Right lobe of liver (tissue), 6 donors: ENCODE measurements at regions not wholly inside any gene's neighbourhood (a gene's known extent, or its start where the extent isn't known, plus 50 kb on each side); places are given as distances from the start of the nearest gene placed in this dataset.

Experiments
- ATAC-seq, 4 donors: fragments of 200-7000 bp; cut with Tn5 transposase; one replicate each; pipeline ENCODE4 v1.9.1; 2020; ENCODE audit warnings: mild to moderate bottlenecking in 4 of 4, moderate library complexity in 4 of 4
- DNase-seq, 3 donors: peaks; one replicate each; pipeline ENCODE4 v3.0.0-alpha.2; 2020
- H3K27ac ChIP-seq, 3 donors: fragments of 200-600 bp; one replicate each; pipeline ENCODE4 v1.8.0; 2022
- H3K27me3 ChIP-seq, 2 donors: fragments of 200-600 bp; one replicate each; pipeline ENCODE4 v1.8.0; 2022
- H3K36me3 ChIP-seq, 4 donors: fragments of 200-600 bp; sonication (generic) in 1 of 4; one replicate each; pipeline versions ENCODE4 v1.5.1 to v1.8.0; 2017 to 2022; ENCODE audit warnings: control low read depth in 1 of 4
- H3K4me1 ChIP-seq, 4 donors: fragments of 200-600 bp; sonication (generic) in 1 of 4; one replicate each; pipeline versions ENCODE4 v1.5.1 to v1.8.0; 2017 to 2022; ENCODE audit warnings: control low read depth in 1 of 4
- H3K4me3 ChIP-seq, 3 donors: fragments of 200-600 bp; one replicate each; pipeline ENCODE4 v1.8.0; 2022
- H3K9me3 ChIP-seq, 4 donors: fragments of 200-600 bp; sonication (generic) in 1 of 4; one replicate each; pipeline versions ENCODE4 v1.5.1 to v1.8.0; 2017 to 2022; ENCODE audit warnings: control low read depth in 1 of 4
- CTCF ChIP-seq, 4 donors: fragments of 200-600 bp in 3 of 4; fragments of 450-650 bp in 1 of 4; IDR thresholded peaks; one replicate each; pipeline versions ENCODE4 v1.5.1 to v1.8.0; 2016 to 2022; ENCODE audit warnings: antibody characterized with exemption in 4 of 4, mild to moderate bottlenecking in 2 of 4
- POLR2A ChIP-seq: fragments of 450-650 bp; IDR thresholded peaks from one replicate; pipeline ENCODE4 v1.6.1; 2017; ENCODE audit warnings: antibody characterized with exemption, mild to moderate bottlenecking
- WGBS: methylation state at CpG from one replicate; pipeline ENCODE4 v1.1.6; 2018; ENCODE audit warnings: low coverage, low lambda C conversion rate; ENCODE audit not compliant: insufficient coverage; ENCODE audit errors: missing lambda C conversion rate; 5-methylcytosine and 5-hydroxymethylcytosine counted together
- intact Hi-C, 2 donors: fragments of 100-400 bp; cut with DNase I; formaldehyde crosslinking; loops; one replicate each; pipeline versions ENCODE4 v1.11.2 to v1.14.1; 2022
- donor health status: DM: no; HTN: yes; CAD: no.
- donor health status: DM: no; HTN: no; CAD: no.
- donor health status: DM: no; HTN: no; CAD: no.
- donor health status: DM: no; HTN: yes; CAD: no.
- donor health status: DM: no; HTN: yes; CAD: no.

GRCh38 chr5:143645356-143645755, 166.6 kb upstream of the HMHB1 start:
- no peak overlapping the region for H3K4me3 ChIP-seq
- TF ChIP-seq POLR2A, result no peak
- no peak for TF ChIP-seq CTCF (IDR thresholded peaks at IDR 0.05)
- DNase-seq (no peak), ATAC-seq (no peak)
- H3K27ac ChIP-seq, result no peak overlapping the region
- no peaks in the 10 kb centered on the region for H3K4me1 ChIP-seq
- no peaks in the 10 kb centered on the region for H3K36me3 ChIP-seq
- no peaks in the 10 kb centered on the region for H3K9me3 ChIP-seq
- 79% methylated on average over 6 of the region's 6 CpGs for WGBS
- H3K27me3 ChIP-seq, result no peaks in the 10 kb centered on the region
- intact Hi-C loops, result no loop called here

- H3K9me3 ChIP-seq, result no peaks in the 10 kb centered on the region
- 53% methylated on average over 3 of the region's 3 CpGs for WGBS
- no peak for ATAC-seq
- no peaks in the 10 kb centered on the region for H3K27me3 ChIP-seq
- no peaks in the 10 kb centered on the region for H3K36me3 ChIP-seq
- TF ChIP-seq CTCF (IDR thresholded peaks at IDR 0.05), result no peak
- H3K4me3 ChIP-seq, result no peak overlapping the region
- no peak overlapping the region for H3K27ac ChIP-seq
- H3K4me1 ChIP-seq, result no peaks in the 10 kb centered on the region
- intact Hi-C loops, result no loop called here
- DNase-seq, result no peak
These were observed 167.2 kb upstream of the HMHB1 start for GRCh38 chr5:143644727-143645126.

GRCh38 chr5:143642791-143643190, 169.2 kb upstream of the HMHB1 start:
- Histone ChIP-seq H3K27me3 (no peaks in the 10 kb centered on the region), H3K4me3 (no peak overlapping the region), H3K9me3 (no peaks in the 10 kb centered on the region), H3K36me3 (no peaks in the 10 kb centered on the region), H3K4me1 (no peaks in the 10 kb centered on the region), H3K27ac (no peak overlapping the region)
- ATAC-seq (no peak), DNase-seq (no peak)
- intact Hi-C loops, result no loop called here
- no peak for TF ChIP-seq CTCF (IDR thresholded peaks at IDR 0.05)
- no peak for TF ChIP-seq POLR2A

- TF ChIP-seq CTCF (IDR thresholded peaks at IDR 0.05), result no peak
- no peak for TF ChIP-seq POLR2A
- WGBS, result 75% methylated on average over 6 of the region's 6 CpGs
- intact Hi-C loops, result no loop called here
- H3K4me3 ChIP-seq, result no peak overlapping the region
- no peaks in the 10 kb centered on the region for H3K9me3 ChIP-seq
- no peaks in the 10 kb centered on the region for H3K36me3 ChIP-seq
- no peak overlapping the region for H3K27ac ChIP-seq
- ATAC-seq (no peak), DNase-seq (no peak)
- no peaks in the 10 kb centered on the region for H3K27me3 ChIP-seq
- no peaks in the 10 kb centered on the region for H3K4me1 ChIP-seq
These were observed 170.2 kb upstream of the HMHB1 start for GRCh38 chr5:143641549-143642355.

GRCh38 chr5:143638654-143639053, 173.3 kb upstream of the HMHB1 start:
- DNase-seq (no peak), ATAC-seq (no peak)
- Histone ChIP-seq H3K4me1 (no peaks in the 10 kb centered on the region), H3K27ac (no peak overlapping the region), H3K27me3 (no peaks in the 10 kb centered on the region), H3K9me3 (no peaks in the 10 kb centered on the region), H3K36me3 (no peaks in the 10 kb centered on the region), H3K4me3 (no peak overlapping the region)
- 93% methylated on average over 4 of the region's 4 CpGs for WGBS
- TF ChIP-seq POLR2A, result no peak
- TF ChIP-seq CTCF (IDR thresholded peaks at IDR 0.05), result no peak
- intact Hi-C loops, result no loop called here
